Stimulated activated CD8-positive, alpha-beta memory T cell treated with anti-CD3 and anti-CD28 coated beads, Interleukin-7, amount 100 ng/mL, for 1 hour (primary cell): ENCODE measurements at regions not wholly inside any gene's neighbourhood (a gene's known extent, or its start where the extent isn't known, plus 50 kb on each side); places are given as distances from the start of the nearest gene placed in this dataset.

ENCODE experiments used
- DNase-seq, 2 donors: peaks; one replicate each; pipeline ENCODE4 v3.0.0-alpha.2; 2020; ENCODE audit warnings: low read depth in 2 of 2

DNA sequence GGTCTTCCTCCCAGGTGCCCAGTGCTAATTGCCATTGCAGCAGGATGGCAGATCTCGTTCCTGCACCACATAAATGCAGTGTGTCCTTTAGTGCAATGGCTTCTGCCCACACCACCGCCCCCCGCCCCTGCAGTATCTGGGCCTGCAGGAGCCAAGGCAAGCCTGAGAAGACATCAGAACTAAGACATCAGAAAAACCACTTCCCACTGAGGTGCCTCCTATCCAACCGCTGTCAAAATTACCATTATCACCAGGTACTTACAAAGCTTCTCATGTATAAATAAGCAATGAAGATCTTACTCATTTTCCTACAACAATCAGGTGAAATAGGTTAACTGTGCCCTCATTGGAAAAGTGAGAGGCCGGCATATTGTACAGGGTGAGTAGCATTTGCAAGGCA, 228.8 kb downstream of the FBXO15 start:
- no peak for DNase-seq

DNA sequence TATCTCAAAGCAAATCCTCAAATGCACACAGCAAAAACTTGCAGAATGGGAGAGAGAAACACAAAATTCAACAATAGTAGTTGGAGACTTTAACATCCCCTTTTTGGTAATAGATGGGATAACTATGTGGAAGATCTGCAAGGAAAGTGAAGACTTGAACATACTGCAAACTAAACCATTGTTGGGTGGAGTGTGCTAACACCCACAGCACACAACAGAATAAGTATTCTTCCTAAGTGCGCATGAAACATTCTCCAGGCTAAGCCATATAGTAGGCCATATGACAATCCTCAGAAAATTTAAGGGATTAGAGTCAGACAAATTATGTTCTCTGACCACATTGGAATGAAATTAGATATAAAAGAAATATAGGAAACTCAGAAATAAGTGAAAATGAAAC, 230.6 kb downstream of the FBXO15 start:
- no peak for DNase-seq

DNA sequence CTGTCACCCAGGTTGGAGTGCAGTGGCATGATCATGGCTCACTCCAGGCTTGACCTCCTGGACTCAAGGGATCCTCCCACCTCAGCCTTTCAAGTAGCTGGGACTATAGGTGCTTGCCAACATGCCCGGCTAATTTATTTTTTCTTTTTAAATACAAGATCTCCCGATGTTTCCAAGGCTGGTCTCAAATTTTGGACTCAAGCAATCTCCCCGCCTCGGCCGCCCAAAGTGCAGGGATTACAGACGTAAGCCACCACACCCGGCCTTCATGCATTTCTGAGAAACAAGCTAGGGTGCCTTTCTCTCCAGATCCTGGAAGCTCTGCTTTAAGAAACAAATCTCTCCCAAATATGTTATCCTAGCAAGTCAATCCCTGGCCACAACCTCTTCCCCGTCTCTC, 234.1 kb downstream of the FBXO15 start:
- no peak for DNase-seq

DNA sequence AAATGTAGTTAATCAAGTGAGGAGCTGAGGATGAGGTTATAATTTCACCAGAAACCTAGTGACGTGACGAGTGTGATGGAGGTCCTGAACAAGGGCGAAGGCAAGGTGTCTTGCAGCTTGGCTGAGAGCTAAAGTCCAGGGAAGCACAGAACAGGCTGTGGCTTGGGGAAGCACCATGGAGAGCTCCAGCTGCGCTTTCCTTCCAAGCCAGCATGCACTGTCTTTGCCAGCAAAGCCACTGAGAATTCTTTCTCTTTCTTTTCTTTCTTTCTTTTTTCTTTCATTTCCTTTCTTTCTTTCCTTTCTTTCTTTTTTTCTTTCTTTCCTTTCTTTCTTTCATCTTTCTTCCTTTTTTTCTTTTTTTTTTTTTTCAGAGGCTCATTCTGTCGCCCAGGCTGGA, 239.3 kb downstream of the FBXO15 start:
- no peak for DNase-seq

DNA sequence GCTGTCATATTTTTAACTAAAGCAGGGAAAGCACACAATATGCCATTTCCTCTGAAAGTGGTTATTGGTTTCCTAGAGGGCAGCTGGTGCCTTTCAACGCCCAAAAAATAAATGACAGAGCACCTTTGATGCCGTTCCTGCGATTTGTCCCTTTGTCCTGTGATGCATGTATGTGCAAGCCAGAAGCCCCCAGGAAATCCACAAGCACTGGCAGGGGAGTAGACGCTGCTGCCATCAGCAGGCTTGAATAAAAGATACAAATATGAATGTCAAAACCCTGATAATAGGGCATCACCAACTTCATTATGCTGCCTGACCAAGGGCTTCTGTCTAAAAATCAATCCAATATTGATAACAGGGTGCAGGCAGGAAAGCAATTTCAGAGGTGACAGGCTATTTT, 246.1 kb downstream of the FBXO15 start:
- no peak for DNase-seq

DNA sequence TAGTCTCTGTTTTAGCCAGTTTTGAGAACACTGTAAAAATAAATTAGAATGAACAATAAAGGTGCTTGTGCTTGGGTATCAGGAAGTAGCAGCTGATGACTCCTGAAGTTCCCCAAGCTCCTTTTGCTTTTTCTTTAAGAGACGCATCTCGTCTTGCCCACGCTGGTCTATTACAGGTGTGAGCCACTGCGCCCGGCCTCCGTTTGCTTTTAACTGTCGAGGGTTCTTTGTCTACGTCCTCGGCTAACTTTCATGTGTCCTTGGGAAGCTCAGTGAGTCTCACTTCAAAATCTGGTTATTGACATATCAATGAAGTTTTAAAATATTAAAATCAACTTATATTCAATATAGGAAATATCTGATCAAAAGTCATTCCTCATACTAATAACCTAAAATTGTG, 246.5 kb downstream of the FBXO15 start:
- DNase-seq = no peak

DNA sequence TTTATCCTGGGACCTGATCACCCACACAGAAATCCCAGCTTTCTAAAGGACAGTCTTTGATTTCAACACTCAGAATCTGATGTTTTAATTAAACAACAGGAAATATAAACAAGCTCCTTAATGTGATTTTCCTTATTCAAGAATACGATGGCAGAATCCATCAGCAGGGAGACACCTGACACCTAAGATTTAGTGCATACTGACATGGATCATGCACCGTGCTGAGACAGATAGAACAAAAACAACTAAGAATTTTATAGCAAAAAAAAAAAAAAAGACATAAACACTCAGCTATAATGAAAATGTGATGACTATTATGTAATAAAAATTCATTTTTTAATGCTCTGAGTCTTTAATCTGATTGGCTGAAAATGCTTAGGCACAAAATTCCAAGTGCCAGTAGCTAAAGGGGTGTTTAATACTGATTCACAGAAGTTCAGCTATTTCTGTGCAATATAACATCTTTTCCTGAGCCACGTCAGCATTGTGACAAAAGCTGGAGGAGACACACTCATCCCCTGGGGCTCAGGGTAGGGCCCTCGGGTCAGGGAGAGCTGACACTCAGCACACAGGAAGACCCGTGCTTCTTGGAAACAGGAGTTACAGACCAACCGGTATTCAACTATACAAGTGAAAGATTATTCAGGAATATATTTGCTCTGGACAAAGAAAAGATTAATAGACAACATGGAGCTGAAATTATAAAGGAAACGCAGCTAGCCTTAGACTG, 247.4 kb downstream of the FBXO15 start:
- no peak for DNase-seq

DNA sequence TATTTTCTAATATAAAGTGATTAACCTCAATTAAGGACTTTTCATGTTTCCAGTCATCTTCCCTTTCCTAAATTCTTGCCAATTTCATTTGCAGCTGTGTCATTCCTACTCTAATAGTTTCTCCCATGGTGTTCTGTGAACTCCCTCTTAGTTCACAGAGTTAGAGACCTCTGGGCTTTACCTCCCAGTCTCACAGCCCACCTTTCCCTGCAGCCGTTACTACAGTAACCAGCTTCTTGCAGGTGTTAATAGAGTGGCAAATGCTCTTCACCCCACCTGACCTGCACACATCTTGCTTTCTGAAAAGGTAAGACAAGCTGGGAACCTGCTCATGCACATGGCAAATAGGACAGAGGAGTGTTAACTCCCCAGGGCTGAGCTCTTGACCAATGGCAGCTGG, 250.1 kb downstream of the FBXO15 start:
- no peak for DNase-seq

DNA sequence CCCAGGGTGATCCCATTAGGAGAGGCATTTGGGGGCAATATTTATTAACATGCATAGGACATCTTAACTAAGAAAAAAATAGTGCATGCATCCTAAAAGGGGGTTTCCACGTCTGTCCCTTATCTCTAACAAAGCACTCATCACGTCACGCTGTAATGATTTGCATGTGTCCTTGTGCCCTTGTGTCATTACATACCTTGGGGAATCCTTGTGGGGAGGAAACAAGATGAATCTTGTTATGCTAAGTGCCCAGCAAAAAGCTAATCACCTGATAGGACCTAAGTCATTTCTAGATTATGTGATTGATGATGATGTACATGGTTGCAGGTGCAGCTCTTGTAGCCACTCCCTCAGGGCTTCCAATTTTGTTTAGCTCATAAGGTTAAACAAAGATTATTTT, 250.9 kb downstream of the FBXO15 start:
- DNase-seq = no peak

DNA sequence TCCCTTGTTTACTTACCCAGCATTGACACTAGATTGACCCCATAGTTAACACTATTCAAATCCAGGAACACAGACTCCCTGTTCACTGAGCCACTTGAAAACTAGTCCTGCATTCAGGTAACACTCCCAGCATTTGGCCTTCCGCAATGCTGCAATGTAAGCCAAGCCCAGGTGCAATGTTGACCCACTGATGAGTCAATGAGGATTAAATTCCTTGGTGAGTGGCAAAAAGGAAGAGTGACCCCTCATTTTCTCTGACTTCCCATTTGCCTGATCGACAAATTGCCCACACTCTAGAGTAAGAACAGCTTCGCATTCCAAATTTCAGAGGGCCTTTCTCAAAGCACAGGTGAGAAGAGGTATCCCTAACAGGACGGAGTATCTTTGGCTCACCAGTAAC, 251.9 kb downstream of the FBXO15 start:
- DNase-seq = no peak

DNA sequence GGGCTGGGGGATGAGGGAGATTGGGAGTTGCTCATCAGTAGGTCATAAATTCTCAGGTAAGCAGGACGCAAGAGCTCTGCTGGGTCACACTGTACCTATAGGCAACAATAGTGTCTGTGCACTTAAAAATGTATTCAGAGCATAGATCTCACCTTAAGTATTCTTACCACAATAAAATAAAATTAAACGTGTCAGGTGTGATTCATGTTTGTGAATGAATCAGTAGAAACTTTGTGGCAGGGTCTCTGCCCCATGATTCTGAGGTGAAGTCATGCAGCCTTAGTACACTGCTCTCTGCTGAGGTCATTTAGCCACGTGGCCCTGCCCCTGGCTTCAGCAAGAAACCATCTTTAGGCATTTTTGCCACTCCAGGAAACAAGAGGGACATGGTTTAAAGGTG, 253.8 kb downstream of the FBXO15 start:
- DNase-seq = no peak

DNA sequence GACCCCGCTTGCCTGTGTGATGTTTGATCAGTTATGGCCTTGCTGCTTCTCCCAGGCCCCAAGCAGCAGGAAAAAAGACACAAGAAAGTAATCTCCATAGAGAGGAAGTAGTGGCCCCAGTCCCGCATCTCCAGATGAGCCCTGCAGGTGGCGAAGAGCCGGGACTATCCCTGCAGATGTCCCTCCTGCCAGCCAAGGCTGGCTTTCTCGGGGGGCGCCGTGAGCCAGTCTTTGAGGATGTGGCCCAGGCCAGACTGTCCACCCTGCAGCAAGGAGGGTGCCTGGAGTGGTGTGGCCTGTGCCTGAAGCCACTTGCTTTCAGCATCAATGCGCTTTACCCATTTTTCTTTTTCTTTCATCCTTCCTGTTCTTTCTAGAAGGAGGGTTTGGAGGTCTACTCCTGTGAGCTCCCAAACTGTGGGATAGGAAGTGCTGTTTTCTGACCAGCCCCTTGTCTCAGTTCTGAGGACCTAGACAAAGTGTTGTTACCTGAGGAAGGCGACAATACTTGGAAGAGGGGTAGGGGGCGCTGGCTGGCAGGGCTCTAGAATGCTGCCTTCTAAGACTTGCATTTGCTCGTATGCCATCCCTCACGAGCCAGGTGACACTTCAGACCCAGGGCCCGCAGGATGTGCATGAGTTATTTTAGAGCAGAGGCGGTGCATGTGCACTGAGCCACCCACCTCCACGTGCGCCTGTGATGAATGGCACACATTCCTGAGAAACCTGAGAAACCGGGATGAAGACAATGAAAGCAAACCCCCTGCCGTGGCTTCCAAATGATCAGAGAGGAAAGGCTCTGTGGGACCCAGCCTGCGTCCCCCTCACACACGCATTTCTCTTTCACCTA, 255.8 kb downstream of the FBXO15 start:
- no peak for DNase-seq

DNA sequence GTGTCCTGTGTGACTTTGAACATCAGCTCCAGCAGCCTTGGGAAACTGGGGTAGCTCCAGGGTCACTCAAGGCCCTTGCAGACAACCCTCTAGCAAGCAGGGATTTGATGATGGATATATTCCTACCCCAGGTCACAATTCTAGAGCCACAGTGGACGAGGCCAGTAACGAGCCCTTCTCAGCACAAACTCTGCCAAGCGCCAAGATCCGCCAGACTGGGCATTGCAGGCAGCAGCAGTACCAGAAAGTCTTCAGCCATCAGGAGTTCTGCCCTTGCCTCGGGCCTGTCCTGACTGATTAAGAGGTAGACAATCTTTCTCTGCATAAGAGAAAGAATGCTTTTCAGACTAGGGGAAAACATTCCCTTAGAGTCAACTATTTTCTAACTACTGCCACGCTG, 259.1 kb downstream of the FBXO15 start:
- DNase-seq = no peak

DNA sequence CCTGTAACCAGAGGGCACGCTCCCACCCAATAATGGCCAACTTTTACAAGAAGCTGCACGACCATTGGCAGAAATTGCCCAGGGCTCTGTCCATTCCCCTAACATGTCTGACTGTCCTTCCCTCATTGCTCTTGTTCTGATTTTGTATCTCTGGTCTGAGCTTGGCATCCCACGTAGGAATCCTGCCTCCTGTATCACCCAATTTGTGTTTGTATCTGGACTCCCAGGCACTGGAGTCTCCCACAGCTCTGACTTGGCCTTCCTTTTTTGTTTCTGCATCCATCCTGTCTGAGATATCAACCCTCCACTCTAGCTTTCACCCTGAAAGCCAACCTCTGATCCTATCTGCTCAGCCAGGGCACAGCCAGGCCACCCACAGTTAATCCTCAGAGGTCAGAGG, 259.8 kb downstream of the FBXO15 start:
- DNase-seq = no peak

DNA sequence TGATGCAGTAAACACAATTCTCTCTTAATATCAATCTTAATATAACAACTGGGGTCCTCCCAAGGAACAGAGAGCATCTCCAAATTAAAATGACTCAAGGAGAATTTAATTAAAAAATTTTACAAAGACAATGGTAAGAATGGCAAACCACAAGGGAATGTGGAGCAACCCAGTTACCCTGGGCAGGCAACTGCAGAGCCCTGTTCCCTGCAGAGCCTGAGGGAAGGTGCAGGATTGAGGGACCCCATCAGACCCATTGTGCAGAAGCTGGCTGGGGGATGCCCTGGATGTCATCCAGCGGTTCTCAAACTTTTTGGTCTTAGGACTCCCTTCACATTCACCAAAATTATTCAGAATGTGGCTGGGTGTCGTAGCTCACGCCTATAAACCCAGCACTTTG, 262.8 kb downstream of the FBXO15 start:
- no peak for DNase-seq

DNA sequence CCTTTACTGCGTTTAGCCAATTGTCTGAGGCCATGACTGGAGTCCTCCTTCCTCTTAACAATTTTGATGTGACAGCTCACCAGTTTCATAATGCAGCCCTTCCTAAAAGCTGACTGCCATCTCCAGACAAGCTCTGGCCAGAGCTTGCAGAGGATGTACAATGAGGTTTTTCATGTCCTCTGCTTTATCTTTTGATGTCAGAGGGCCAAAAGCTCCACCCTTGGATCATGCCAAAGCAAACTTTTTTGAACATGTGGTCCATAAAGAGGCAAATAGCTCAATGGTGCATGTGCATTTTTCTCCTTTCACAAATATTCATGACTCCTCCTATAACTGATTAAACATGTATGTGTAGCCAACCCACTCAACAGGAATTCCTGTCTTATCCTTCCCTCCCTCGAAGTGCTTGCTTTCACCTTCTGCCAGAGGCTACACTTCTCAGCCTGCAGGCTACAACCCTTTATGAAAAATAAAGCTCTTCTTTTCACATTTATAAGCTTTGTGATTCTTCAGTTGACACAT, 266.2 kb downstream of the FBXO15 start:
- DNase-seq = no peak

DNA sequence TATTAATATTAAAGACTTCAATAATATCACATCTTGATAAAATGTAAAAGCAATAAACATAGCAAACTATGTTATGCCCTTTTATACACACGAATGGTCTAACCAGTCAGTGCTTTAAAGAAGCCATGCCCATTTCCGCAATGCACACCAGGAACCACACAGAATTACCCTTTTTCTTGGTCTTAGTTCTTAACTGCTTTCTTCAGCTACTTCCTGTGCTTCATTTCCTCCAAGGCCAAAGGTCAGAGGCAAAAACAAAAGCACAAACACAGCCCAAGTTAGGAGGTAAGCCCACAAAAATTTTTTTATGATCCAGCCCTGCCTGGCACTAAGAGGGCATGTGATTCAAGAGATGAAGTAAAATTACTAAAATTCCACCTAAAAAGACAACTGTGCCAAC, 267.2 kb downstream of the FBXO15 start:
- no peak for DNase-seq

DNA sequence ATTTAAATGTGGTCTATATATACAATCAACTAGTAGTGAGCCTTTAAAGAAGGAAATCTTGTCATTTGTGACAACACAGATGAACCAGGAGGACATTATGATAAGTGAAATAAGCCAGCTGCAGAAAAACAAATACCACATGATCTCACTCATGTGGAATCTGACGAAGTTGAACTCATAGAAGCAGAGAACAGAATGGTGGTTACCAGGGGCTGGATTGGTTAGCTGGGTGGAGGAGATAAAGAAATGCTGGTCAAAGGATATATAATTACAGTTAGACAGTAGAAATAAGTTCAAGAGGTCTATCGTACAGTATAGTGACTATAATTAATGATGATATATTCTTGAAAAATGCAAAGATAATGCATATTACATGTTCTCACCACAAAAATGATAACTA, 267.9 kb downstream of the FBXO15 start:
- no peak for DNase-seq

DNA sequence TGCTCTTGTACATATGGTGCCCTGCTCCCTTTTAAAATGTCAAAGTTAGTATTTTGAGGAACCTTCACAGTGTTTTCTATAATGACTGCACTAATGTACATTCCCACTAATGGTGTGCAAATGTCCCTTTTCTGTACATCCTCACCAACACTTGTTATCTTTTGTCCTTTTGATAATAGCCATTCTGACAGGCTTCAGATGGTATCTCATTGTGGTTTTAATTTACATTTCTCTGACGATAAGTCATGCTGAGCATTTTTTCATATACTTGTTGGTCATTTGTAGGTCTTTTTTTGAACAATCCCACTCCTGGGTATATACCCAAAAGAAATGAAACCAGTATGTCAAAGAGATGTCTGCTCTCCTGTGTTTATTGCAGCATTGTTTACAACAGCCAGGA, 268.3 kb downstream of the FBXO15 start:
- no peak for DNase-seq

DNA sequence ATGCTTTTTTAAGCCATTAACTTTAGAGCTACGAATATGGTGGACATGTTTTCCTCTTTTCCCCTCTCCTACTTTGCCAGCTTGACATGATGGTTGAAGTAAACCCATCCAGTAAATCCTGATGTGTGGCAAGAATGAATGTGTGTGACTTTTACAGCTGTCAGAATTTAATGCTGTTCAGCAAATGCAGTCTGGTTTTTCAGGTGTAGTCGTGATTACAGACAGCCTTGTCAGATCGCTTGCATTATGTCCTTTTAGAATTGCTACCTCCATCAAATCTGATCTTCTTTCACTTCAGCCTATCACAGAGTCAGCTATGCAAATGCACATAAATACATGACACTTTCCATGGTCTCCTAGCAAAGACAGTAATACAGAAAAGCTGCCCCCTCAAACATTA, 278.5 kb downstream of the FBXO15 start:
- DNase-seq = no peak

DNA sequence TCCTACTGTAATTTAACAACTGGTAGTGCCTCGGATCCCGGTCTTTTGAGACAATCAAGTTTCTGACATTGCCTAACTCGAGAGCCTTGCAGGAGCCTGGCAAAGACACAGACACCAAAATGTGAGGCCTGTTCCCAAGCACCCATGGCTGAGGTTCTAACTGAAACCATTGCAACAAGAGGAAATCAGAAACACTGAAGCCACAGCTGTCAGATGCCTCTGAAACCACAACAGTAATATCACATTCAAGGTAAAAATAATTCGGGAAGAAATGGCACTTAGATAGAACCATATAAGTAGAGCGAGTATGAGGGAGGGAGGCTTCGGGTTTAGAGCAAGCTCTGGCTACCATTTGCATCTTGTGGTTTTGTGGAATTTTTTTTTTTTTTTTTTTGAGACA, 285.9 kb downstream of the FBXO15 start:
- DNase-seq = no peak

DNA sequence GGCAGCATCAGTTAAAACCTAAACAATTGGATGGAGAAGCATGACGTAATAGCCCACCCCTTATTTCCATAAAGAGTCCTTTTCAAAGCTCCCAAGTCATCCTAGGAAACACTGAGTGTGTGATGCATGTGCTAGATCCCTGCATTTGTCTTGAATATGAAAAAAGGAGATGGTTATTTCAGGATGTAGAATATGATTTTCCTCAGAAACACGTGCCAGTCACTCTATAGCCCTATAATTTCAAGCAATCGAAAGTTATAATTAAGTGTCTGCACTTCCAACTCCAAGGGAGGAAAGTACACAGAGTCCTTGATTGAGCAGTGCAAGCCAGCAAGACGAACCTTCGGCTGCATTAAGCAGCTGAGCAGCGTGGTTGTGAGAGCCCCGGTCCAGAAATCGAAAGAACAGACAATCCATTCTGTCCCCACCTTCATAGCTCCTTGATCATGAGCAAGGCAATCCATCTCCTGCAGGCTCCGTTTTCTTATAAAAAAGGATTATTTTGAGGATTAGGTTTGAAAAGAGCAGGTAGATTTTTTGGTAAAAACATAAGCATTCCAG, 287.7 kb downstream of the FBXO15 start:
- DNase-seq = no peak
